Lung (tissue), 11 donors: ENCODE measurements at regions not wholly inside any gene's neighbourhood (a gene's known extent, or its start where the extent isn't known, plus 50 kb on each side); places are given as distances from the start of the nearest gene placed in this dataset.

Experiments used
- ATAC-seq: fragments of 200-7000 bp; cut with Tn5 transposase; one replicate; pipeline ENCODE4 v1.9.1; 2020; ENCODE audit warnings: moderate number of reproducible peaks; ENCODE audit not compliant: insufficient read depth, low FRiP score
- DNase-seq, 3 donors: peaks; one replicate each; pipeline ENCODE4 v3.0.0-alpha.2; 2013 to 2017
- H3K27ac ChIP-seq, 2 donors: one replicate each; pipeline ENCODE4 v1.5.1; 2013; ENCODE audit warnings: mild to moderate bottlenecking in 2 of 2, moderate library complexity in 2 of 2, control low read depth in 1 of 2, inconsistent platforms in 1 of 2, low read depth in 1 of 2, low read length in 1 of 2
- H3K27me3 ChIP-seq, 3 donors: one replicate each; pipeline ENCODE4 v1.5.1; 2013; ENCODE audit warnings: low read length in 2 of 3; ENCODE audit not compliant: control insufficient read depth in 3 of 3, insufficient read depth in 3 of 3
- H3K36me3 ChIP-seq, 4 donors: one replicate each; pipeline ENCODE4 v1.5.1; 2013; ENCODE audit warnings: low read length in 4 of 4, mild to moderate bottlenecking in 1 of 4, moderate library complexity in 1 of 4; ENCODE audit not compliant: control insufficient read depth in 4 of 4, insufficient read depth in 4 of 4
- H3K4me1 ChIP-seq, 5 donors: one replicate each; pipeline ENCODE4 v1.5.1; 2013; ENCODE audit warnings: low read length in 5 of 5, mild to moderate bottlenecking in 2 of 5, moderate library complexity in 1 of 5; ENCODE audit not compliant: control insufficient read depth in 5 of 5, insufficient read depth in 5 of 5
- H3K4me3 ChIP-seq: one replicate; pipeline ENCODE4 v1.5.1; 2013; ENCODE audit warnings: mild to moderate bottlenecking, control low read depth, moderate library complexity
- H3K9ac ChIP-seq, 2 donors: one replicate each; pipeline ENCODE4 v1.5.1; 2013; ENCODE audit warnings: low read length in 2 of 2, control low read depth in 1 of 2; ENCODE audit not compliant: insufficient read depth in 1 of 2
- H3K9me3 ChIP-seq, 4 donors: one replicate each; pipeline ENCODE4 v1.5.1; 2013; ENCODE audit warnings: low read length in 3 of 4, mild to moderate bottlenecking in 1 of 4, moderate library complexity in 1 of 4; ENCODE audit not compliant: control insufficient read depth in 4 of 4, insufficient read depth in 3 of 4
- CTCF ChIP-seq: IDR thresholded peaks from 2 replicates; pipeline ENCODE4 v1.5.1; 2012; ENCODE audit warnings: mild to moderate bottlenecking; ENCODE audit errors: control extremely low read depth, extremely low read depth
- WGBS, 2 donors: extraction: QIAGEN DNeasy Blood & Tissue Kit; methylation state at CpG; one replicate each; pipeline ENCODE4 v1.1.7; 2013; 5-methylcytosine and 5-hydroxymethylcytosine counted together
- donor health status: control.
- donor health status: control.
- donor health status: Bipolar disorder and iron deficiency.
- donor health status: healthy.
- donor health status: DM: yes; HTN: yes; CAD: no.

- no peak overlapping the region for H3K4me3 ChIP-seq
- peaks cover 0 to 8% (median 0%) of the 10 kb centered on the region in 5 donors for H3K4me1 ChIP-seq
- H3K27ac ChIP-seq: no peak overlapping the region
- no peaks in the 10 kb centered on the region for H3K9me3 ChIP-seq
- no peaks in the 10 kb centered on the region for H3K27me3 ChIP-seq
- DNase-seq: no peak
- H3K36me3 ChIP-seq: no peaks in the 10 kb centered on the region
- 78% methylated on average over 2 of the region's 2 CpGs for WGBS, 2 donors
- no peak overlapping the region for H3K9ac ChIP-seq
- no peak for TF ChIP-seq CTCF
- ATAC-seq: no peak
These were observed 82.5 kb upstream of the ID4 start for GRCh38 chr6:19754686-19755085.

GRCh38 chr6:19755181-19755580, 82.0 kb upstream of the ID4 start:
- 51 to 63% methylated on average over 1 of the region's 1 CpG for whole genome bisulfite sequencing, 2 donors
- TF ChIP-seq CTCF: no peak
- ATAC-seq (no peak), DNase-seq (no peak)
- Histone ChIP-seq H3K4me1 (peaks cover 0 to 8% (median 0%) of the 10 kb centered on the region in 5 donors), H3K4me3 (no peak overlapping the region), H3K27ac (no peak overlapping the region), H3K9ac (no peak overlapping the region), H3K9me3 (no peaks in the 10 kb centered on the region), H3K36me3 (no peaks in the 10 kb centered on the region), H3K27me3 (no peaks in the 10 kb centered on the region)

- 55 to 61% methylated on average over 2 of the region's 2 CpGs for WGBS, 2 donors
- TF ChIP-seq CTCF: no peak
- peaks cover 0 to 8% (median 0%) of the 10 kb centered on the region in 5 donors for H3K4me1 ChIP-seq
- ATAC-seq (no peak), DNase-seq (peak in 2 of 3 donors; percentile 10 to 45)
- H3K36me3 ChIP-seq: no peaks in the 10 kb centered on the region
- H3K27me3 ChIP-seq: no peaks in the 10 kb centered on the region
- H3K9ac ChIP-seq: no peak overlapping the region
- no peak overlapping the region for H3K4me3 ChIP-seq
- H3K9me3 ChIP-seq: no peaks in the 10 kb centered on the region
- H3K27ac ChIP-seq: no peak overlapping the region
These were observed 80.1 kb upstream of the ID4 start for GRCh38 chr6:19757036-19757435.
